ENCODE measurements at regions not wholly inside any gene's neighbourhood (a gene's known extent, or its start where the extent isn't known, plus 50 kb on each side); places are given as distances from the start of the nearest gene placed in this dataset.

DNA sequence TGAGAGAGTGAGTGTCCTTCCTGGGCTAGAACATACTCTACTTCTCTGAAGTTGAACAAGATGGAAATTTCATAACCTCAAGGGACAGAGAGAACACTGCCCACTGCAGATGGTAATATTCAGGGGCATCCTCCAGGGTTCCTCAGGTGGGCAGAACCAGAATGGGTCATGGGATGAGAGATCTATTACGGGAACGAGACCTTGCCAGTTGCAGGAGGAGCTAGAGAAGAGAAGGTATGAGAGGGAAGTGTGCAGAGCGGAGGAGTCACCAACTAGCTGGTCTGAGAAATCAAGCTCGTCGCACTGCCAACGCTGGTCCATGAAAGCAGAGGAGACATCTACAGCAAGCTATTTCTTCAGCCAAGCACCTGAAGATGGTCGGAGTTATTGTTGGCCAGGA is 184.7 kb downstream of the TJP1 start:
- Histone ChIP-seq H3K9ac (no peak overlapping the region), H3K36me3 (ENCODE audit: insufficient read depth) (no peaks in the 10 kb centered on the region), H3K4me2 (no peak overlapping the region), H3K27ac (no peak overlapping the region), H3K27me3 (ENCODE audit: insufficient read depth, low read depth) (no peaks in the 10 kb centered on the region), H4K20me1 (ENCODE audit: insufficient read depth) (no peaks in the 10 kb centered on the region), H3K79me2 (ENCODE audit: insufficient read depth, low read depth) (no peaks in the 10 kb centered on the region), H2AFZ (ENCODE audit: low read depth) (no peak overlapping the region), H3K4me1 (ENCODE audit: low read depth, poor library complexity, severe bottlenecking) (peaks cover 11% of the 10 kb centered on the region), H3K4me3 (IDR thresholded peaks at IDR 0.05; ENCODE audit: insufficient read depth, low read depth, low read length) (no peak overlapping the region)
- TF ChIP-seq, protein P1, sequence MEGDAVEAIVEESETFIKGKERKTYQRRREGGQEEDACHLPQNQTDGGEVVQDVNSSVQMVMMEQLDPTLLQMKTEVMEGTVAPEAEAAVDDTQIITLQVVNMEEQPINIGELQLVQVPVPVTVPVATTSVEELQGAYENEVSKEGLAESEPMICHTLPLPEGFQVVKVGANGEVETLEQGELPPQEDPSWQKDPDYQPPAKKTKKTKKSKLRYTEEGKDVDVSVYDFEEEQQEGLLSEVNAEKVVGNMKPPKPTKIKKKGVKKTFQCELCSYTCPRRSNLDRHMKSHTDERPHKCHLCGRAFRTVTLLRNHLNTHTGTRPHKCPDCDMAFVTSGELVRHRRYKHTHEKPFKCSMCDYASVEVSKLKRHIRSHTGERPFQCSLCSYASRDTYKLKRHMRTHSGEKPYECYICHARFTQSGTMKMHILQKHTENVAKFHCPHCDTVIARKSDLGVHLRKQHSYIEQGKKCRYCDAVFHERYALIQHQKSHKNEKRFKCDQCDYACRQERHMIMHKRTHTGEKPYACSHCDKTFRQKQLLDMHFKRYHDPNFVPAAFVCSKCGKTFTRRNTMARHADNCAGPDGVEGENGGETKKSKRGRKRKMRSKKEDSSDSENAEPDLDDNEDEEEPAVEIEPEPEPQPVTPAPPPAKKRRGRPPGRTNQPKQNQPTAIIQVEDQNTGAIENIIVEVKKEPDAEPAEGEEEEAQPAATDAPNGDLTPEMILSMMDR (conservative IDR thresholded peaks at IDR 0.05; ENCODE audit: low read depth, low read length), result no peak

DNA sequence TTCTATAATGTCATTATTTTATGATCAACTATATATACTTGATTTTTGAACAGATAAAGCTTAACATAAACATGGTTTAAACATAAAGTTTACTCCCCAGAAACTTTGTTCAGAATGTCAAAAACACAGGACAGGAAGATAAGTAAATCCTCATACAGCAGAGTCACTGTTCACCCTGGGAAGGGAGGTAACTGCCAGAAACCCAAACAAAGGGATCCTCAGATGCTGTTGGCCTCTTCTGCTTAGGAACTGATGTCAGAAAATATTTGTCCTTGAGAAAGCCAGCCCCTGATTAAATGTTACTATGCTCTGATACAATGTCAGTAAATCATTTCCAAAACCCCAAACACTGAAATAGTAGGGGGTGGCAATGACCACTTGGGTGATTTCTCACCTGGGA is 185.3 kb downstream of the TJP1 start:
- H3K27me3 ChIP-seq (ENCODE audit: insufficient read depth, low read depth), result no peaks in the 10 kb centered on the region
- no peak overlapping the region for H3K9ac ChIP-seq
- no peak overlapping the region for H2AFZ ChIP-seq (ENCODE audit: low read depth)
- H3K27ac ChIP-seq, result no peak overlapping the region
- H3K4me1 ChIP-seq (ENCODE audit: low read depth, poor library complexity, severe bottlenecking), result peaks cover 17% of the 10 kb centered on the region
- H3K79me2 ChIP-seq (ENCODE audit: insufficient read depth, low read depth), result no peaks in the 10 kb centered on the region
- no peaks in the 10 kb centered on the region for H4K20me1 ChIP-seq (ENCODE audit: insufficient read depth)
- H3K4me3 ChIP-seq (IDR thresholded peaks at IDR 0.05; ENCODE audit: insufficient read depth, low read depth, low read length), result no peak overlapping the region
- no peaks in the 10 kb centered on the region for H3K36me3 ChIP-seq (ENCODE audit: insufficient read depth)
- H3K4me2 ChIP-seq, result no peak overlapping the region
- TF ChIP-seq, protein P1 (conservative IDR thresholded peaks at IDR 0.05; ENCODE audit: low read depth, low read length), result no peak

DNA sequence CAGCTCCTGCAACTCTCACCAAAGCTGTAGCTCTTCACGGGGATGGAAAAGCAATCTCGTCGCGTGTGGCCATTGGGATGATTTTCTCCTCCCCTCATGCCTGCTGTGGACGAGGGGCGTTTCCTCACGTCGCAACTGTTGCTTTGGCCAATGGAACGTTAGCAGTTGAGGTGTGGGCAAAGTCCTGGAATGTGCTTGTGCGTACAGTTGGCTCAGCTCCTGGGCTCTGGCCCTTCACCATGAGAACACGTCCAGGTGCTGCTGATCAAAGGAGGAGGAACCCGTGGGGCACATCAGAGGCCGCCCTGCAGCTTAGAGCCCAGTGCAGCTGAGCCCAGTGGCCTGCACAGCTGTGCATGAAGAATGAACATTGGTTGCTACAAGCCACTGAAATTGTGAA is 186.1 kb downstream of the TJP1 start:
- no peaks in the 10 kb centered on the region for H3K27me3 ChIP-seq (ENCODE audit: insufficient read depth, low read depth)
- no peak overlapping the region for H3K27ac ChIP-seq
- H3K9ac ChIP-seq, result no peak overlapping the region
- no peak overlapping the region for H3K4me2 ChIP-seq
- no peak overlapping the region for H2AFZ ChIP-seq (ENCODE audit: low read depth)
- TF ChIP-seq, protein P1 (conservative IDR thresholded peaks at IDR 0.05; ENCODE audit: low read depth, low read length), result no peak
- no peak overlapping the region for H3K4me3 ChIP-seq (IDR thresholded peaks at IDR 0.05; ENCODE audit: insufficient read depth, low read depth, low read length)
- H3K4me1 ChIP-seq (ENCODE audit: low read depth, poor library complexity, severe bottlenecking), result peaks cover 25% of the 10 kb centered on the region
- H3K36me3 ChIP-seq (ENCODE audit: insufficient read depth), result no peaks in the 10 kb centered on the region
- no peaks in the 10 kb centered on the region for H4K20me1 ChIP-seq (ENCODE audit: insufficient read depth)
- no peaks in the 10 kb centered on the region for H3K79me2 ChIP-seq (ENCODE audit: insufficient read depth, low read depth)

DNA sequence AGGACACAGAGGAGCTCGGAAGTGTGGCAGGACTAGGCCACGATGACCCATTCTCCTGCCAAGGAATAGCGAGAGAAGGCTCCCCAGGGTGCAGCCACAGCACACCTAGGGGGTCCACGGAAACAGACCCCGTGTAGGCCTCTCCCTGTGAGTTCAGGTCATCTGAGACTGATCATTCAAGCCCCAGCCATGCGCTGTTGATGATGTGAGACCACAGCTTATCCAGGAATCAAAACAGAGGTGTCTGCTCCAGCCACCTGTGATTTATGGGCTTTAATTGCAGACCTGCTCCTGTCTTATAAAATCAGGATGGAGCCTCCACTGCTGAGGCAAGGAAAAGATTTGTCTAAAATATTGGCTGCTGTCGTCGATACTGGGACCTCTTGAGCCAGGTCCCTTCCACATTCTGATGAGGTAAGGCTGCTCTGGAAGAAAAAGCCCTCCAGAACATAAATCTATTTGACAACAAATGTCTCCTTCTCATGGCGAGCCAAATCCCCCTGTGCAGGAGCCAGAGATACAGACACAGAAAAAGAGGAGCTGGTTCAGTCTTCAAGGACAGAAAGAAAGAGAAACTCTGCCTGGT is 186.7 kb downstream of the TJP1 start:
- no peaks in the 10 kb centered on the region for H3K36me3 ChIP-seq (ENCODE audit: insufficient read depth)
- no peaks in the 10 kb centered on the region for H3K27me3 ChIP-seq (ENCODE audit: insufficient read depth, low read depth)
- H4K20me1 ChIP-seq (ENCODE audit: insufficient read depth), result no peaks in the 10 kb centered on the region
- H3K9ac ChIP-seq, result no peak overlapping the region
- TF ChIP-seq, protein P1 (conservative IDR thresholded peaks at IDR 0.05; ENCODE audit: low read depth, low read length), result no peak
- no peak overlapping the region for H2AFZ ChIP-seq (ENCODE audit: low read depth)
- H3K4me3 ChIP-seq (IDR thresholded peaks at IDR 0.05; ENCODE audit: insufficient read depth, low read depth, low read length), result no peak overlapping the region
- H3K4me1 ChIP-seq (ENCODE audit: low read depth, poor library complexity, severe bottlenecking), result peaks cover 29% of the 10 kb centered on the region
- H3K4me2 ChIP-seq, result no peak overlapping the region
- H3K27ac ChIP-seq, result no peak overlapping the region
- no peaks in the 10 kb centered on the region for H3K79me2 ChIP-seq (ENCODE audit: insufficient read depth, low read depth)

Measured in KMS-11 (cell line).